ENCODE measurements at regions not wholly inside any gene's neighbourhood (a gene's known extent, or its start where the extent isn't known, plus 50 kb on each side); places are given as distances from the start of the nearest gene placed in this dataset.

DNA sequence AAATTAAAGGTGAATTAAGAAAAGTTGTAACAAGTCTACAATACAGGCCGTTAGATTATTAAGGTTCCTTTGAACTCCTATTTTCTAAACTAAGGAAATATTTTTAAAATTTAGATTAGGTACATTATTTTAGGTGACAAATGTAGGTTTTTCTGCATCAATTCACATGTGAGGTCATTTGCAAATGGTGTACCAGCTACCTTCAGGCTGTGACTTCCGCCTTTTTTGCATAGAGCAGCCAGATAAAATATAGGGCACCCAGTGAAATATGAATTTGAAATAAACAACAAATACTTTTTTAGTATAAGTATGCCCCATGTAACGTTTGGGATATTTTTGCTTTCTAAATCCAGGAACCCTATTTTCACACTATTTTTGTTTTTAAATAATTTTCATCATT lies 544.0 kb downstream of the LMO4 start:
- no peak for DNase-seq (ENCODE audit: low read depth)

DNA sequence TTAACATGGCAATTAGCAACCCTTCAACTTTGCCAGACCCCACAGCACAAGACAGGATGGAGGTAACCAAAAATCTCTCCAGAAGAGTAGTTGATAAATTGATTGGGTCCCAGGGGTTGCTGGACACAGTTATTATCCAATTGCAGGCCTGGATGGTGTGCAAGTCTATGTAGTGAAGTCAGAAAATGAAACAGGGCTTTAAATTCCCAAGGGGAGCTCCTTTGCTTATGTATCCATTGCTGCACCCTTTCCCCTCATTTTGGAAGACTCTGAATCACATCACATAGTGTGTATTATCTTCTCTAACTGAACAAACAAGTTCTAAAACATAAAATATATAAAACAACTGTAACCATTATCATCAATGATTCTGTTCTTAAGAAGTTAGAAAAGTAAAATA lies 550.2 kb downstream of the LMO4 start:
- no peak for DNase-seq (ENCODE audit: low read depth)

DNA sequence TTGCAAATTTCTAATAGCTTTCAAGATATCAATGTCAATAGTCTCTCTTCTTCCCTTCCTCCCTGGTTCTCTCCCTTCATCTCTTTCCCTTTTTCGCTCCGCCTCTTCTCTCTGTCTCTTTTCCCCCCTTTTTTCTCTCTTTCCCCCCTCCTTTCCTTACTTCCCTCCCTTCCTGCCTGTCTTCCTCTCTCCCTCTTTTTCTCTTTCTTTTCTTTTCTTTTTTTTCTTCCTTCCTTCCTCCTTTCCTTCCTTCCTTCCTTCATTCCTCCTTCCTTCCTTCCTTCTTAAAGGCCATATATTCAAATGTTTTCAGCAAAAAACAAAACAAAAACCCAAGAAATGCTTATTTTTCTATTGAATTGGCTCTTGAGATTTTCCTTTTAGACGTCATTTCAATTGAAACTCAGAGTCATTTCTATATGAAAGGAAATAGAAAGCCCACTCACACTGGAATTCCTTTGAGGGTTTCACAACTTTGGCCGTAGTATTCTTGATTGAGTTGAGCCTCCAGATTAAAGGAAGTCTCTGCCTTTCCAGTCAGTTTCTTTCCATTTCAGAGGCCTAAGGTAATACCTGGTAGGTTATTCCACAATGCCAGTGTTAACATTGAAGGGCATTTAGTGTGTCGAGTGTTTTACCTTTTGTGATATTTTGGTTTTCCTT lies 551.5 kb downstream of the LMO4 start:
- no peak for DNase-seq (ENCODE audit: low read depth)

DNA sequence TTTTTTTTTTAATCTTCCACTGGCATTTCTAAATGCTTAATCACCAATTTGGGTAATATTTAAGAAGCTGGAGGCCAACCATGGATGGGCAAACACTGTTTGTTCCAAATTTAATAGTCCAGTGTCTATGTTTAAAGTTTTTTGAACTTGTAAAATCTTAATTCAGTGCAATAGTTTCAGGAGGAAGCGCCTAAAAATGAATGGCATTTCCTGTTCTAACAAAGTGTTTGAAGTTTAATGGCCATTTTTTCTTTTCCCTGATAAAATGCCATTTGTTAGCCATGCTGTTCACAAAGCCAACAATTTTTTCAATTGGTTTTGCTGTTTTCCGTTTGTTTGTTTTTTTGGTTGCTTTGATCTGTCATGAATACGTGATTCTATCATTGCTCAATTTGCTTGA lies 552.1 kb downstream of the LMO4 start:
- DNase-seq (ENCODE audit: low read depth), result peak; percentile 40

DNA sequence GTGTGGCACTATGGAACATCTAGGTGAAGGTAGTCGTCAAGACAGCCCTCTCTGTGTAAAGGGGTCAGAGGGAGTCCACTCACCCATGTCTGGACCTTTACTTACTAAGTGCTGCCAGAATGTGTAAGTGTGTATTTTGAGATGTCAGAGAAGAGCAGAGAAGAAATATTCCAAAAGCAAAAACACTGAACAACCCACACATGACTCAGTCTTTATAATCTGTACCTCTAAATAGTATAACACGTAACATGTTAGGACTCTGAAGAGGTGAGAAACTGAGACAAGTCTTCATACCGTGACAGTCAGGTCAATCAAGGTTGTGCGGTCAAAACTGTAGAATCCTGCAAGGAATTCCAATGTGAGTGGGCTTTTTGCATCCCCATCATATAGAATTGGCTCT lies 555.2 kb downstream of the LMO4 start:
- DNase-seq (ENCODE audit: low read depth), result no peak

DNA sequence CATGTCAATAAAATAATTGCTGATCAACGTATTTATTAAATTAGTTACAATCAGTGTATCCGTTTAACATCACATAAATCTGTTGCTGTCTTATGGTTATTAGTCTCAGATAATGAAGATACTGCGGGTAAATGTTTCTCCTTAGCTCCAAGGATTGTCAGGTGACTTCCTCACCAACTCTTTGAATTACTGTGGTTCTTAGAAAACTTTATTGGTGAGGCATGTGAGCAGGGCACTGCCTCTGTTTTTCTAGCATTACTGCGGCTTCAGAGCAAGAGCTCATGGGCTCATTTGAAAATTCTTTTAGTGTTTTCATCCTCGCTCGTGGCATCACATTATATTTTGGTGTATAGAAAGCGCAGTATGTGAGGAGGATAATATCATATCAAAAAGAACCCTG lies 555.9 kb downstream of the LMO4 start:
- DNase-seq (ENCODE audit: low read depth), result no peak

DNA sequence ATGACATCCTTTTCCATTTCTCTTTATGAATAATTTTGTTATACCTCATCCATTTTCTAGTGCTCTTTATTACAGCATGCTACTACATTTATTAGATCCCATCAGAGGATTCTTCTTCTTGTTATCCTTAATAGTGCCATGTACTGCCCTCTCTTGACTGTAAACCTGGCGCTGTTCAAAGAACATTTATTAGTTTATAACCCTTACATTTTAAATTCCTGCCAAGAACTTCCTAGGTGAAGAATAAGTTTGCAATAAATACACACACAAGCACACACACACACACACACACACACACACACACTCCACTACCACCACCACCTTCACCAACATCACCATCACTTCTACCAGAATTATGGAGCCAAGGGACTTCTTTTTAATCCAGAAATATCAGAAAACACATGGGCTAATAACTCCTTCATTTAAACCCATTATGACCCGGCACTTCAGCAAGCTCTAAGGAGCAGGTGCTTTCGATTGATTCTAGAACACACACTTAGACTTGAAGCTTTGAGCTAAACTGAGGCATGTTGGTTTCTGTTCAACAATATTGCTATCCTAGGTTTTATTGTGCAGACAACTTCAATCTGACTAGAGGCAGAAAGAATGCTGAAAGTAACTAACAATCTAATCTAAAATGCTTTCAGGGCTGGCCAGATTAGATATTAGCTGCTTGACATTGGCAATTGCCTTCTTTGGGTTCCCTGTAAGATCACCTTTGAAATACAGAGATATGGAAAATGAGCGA lies 556.8 kb downstream of the LMO4 start:
- no peak for DNase-seq (ENCODE audit: low read depth)

DNA sequence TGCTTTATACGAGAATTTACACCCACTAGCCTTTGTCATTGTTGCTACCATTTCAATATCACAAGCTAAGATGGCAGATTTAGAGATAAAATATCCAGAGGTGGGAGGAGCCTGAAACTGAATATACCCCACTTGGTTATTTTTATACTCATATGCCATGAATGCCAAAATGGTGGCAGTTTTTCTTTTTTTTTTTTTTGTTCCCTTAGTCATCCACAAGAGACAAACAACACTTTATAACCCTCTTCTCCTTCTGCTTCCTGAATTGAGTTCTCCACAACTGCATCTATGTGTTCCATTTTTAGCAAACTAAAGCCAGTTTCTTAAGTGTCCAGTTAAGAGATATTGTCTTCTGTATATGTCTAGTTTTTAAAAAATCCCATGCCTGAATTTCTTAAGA lies 558.4 kb downstream of the LMO4 start:
- DNase-seq (ENCODE audit: low read depth), result no peak

DNA sequence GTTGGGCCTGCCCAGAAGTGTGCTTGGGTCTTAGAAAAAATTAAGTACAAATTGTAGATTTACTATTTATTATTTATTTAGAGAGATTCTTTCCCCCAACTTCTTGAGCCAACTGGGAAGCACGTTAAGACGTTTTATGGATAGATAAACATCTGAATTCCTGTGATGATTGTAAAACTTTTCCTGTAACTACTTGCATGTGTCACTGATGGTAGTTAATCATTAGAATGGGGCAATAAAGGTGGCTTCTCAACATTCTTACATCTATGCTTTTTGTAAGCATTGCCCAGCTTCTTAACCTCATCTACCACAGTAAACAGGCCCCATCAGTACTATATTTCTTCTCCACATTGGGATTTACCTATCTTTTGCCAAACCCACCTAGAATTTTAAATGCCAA lies 559.8 kb downstream of the LMO4 start:
- DNase-seq (ENCODE audit: low read depth), result peak; percentile 45

DNA sequence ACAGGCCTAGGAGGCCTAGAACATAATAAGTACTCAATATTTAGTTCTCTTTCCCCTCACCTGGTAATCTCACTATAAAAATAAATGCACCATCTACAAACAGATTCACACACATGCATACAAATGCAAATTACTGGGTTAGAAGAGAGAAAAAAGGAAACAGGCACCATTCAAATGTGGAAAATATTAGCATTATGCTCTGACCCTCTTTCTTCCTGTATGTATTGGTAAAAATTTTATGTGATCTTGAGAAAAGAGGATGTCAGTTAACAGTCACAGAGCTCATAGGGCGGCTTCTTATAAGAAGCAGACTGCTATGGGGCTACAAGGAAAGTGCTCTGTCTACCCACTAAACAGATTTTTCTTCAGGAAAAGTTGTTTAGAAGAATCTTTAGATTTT lies 565.4 kb downstream of the LMO4 start:
- DNase-seq (ENCODE audit: low read depth), result no peak

DNA sequence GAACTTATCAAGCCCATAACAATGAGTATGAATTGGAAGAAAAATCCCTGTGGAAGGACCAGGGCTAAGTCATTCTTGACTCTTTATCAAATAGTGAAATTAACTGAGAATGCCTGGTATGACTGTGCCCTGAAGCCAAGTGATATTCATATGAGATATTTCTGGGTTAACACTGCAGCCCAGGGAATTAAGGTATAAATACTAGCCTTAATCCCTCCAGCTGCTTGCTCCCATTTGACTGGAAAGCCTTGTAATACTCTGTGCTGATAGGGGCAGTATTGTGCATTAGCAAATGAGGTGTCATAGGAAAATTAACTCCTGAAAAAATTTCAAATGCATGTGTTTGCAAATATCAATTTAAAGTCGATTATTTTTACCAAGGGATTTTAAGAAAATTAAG lies 568.8 kb downstream of the LMO4 start:
- no peak for DNase-seq (ENCODE audit: low read depth)

DNA sequence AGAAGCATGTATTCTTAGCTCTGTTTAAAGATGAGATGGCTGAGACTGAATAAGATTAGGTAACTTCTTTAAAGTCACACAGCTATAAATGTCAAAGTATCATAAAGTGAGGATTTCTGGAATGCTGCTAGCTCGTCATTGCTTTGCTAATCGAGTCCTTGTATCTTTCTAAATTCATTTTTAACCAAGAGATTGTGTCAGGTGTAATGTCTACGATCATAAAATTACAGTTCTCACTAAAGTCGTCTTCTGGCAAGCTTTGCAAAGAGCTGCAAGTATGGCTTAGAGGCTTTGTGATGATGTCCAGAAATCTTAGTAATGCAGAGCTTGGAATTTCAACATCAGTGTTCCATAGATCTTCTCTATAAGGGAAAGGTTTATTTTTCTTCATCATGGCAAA lies 569.8 kb downstream of the LMO4 start:
- no peak for DNase-seq (ENCODE audit: low read depth)

DNA sequence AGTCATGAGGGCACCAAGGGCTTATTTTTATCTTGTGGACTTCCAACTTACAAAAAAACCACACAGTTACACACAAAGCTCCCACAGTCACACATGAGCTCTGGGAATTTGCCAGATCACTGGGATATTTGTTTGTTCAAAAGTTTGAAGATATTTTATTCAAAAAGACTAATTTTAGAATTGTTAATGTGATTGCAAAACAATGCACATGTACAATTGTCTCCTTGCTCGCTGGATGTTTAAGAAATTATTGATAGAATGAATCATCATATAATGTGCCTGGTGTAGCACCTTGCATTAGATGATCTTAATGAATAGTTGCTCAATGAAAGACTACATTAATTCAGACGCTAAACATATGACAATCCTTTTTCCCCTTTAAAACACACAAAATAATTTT lies 570.3 kb downstream of the LMO4 start:
- no peak for DNase-seq (ENCODE audit: low read depth)

DNA sequence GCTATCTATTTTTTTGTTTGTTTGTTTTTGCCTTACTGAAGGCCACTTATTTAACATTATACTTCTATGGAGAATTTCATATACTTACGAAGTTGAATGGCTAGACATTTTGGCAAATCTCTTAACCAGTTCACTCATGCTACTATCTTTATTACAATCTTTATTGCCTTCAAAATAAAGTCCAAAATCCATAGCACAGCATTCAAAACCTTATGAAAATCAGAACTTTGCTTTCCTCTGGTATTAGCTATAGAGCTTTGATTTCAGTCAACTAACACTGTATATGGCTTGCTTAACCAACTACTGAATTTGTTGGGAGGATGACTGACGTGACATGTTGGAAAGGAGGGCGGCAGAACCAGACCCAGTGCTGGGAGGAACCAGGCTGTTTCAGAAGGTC lies 571.1 kb downstream of the LMO4 start:
- DNase-seq (ENCODE audit: low read depth), result no peak

DNA sequence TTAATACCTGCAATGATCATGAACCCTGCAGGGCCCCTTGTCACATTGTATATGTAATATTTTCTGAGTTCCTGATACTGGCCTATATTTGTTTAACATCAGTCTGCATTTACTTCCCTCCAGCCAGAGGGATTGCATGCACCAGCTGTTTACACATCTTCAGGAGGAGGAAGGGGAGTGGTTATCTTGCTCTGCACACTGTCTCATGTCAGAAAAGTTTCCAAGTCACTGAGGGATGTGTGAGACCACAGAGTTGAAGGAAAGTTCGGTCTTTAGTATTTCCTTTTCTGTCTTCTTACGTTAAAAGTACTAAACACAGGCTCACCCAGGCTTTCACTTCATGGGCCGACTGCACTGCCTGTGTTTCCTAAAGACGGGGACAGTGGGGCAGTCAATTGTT lies 574.1 kb downstream of the LMO4 start:
- DNase-seq (ENCODE audit: low read depth), result no peak

DNA sequence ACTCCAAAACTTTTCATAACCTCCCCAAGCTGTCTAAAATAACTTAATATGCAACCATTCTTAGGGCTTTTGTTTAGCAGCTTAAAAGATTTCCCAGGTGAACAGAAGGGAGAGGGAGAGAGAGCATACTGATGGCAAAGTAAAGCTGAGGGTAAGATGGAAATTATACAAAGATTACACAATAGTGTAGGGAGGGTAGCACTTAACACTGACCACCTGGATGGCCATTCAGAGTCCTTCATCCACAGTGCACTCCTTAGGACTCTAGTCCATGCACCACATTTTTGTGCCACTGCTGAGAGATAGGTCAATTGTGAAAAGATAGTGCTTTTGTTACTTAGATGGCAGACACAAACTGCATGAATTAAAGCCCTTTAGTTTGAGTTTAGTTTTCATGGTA lies 574.6 kb downstream of the LMO4 start:
- no peak for DNase-seq (ENCODE audit: low read depth)

DNA sequence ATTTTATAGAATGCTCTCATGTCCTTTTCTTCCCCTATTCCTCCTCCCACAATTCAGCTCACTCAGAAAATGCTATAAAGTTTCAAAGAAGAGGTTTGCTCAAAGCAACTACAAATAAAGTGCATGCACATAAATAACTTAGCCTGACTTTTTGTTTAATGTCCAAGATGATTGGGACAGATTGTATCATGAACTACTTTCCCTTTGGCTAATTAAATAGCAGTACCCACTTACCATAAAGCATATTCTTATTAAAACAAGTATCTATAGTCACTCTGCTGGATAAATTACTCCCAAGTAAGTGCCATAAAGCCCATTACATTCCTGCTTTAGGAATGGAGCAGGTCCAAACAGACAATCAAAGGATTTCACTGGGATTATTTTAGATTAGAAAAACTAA lies 576.0 kb downstream of the LMO4 start:
- no peak for DNase-seq (ENCODE audit: low read depth)

DNA sequence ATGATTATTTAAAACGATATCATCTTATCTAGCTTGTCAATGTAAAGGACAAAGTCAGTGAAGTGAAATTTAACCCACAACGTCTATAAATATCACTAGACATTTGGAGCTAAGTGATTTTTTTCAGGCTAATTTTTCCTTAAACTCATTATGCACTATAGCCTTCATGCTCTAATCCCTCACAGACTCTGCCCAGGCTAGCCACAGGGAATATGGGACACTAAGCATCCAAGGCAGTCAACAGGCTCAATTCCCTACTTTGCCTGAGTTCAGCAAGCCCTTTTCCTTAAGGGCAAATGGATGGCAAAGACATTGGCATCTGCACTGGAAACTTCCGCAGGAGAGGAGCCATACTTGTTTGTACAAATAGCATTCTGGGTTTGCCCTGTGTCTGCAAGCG lies 577.0 kb downstream of the LMO4 start:
- DNase-seq (ENCODE audit: low read depth), result no peak

DNA sequence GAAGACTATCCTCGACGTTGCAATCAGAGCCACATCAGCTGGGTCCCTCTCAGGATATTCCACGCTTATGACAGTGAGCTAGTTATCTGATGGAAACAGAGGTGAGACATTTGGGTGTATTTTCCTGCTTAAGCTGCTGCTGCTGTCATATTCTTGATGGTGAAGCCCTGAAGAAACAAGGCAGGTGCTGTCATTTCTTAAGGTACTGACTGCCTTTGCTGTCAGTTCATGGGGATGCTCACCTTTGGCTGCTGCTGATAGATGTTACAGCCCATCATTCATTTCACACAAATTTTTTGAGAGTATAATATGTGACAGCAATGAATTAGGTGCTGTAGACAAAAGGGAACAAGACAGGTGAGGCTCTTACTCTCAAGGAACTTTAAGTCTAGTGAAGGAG lies 577.4 kb downstream of the LMO4 start:
- DNase-seq (ENCODE audit: low read depth), result no peak

DNA sequence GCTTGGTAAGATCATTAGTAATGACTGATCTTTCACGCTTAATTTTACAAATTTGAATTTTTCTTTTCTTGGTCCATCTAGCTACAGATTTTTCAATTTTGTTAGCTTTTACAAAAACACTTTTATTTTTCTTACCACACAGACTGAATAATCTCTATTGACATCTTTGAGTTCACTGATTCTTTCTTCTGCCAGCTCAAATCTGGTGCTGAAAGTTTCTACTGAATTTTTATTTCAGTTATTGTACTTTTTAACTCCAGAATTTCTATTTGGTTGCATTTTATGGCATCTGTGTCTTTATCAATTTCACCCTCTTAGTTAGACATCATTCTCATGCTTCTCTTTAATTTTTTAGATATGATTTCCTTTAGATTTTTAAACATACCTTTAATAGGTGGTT lies 584.7 kb downstream of the LMO4 start:
- no peak for DNase-seq (ENCODE audit: low read depth)

DNA sequence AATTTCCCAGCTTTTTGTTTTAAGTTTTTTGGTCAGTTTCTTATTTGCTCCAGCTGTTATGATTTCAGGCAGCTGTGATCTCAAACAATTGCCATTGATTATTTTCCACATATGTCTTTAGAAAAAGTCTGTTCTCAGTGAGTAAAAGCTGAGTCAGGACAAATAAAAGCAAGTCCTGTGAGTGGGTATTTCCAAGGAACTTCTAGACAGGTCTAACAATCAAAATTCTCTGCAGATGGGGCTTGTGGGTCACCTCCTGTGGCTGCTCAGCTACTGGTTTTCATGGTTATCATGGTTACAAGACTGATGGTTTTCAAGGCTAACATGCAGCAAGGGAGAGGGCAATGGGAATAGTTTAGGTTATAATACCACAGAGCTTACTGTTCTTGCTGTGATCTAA lies 585.7 kb downstream of the LMO4 start:
- no peak for DNase-seq (ENCODE audit: low read depth)

DNA sequence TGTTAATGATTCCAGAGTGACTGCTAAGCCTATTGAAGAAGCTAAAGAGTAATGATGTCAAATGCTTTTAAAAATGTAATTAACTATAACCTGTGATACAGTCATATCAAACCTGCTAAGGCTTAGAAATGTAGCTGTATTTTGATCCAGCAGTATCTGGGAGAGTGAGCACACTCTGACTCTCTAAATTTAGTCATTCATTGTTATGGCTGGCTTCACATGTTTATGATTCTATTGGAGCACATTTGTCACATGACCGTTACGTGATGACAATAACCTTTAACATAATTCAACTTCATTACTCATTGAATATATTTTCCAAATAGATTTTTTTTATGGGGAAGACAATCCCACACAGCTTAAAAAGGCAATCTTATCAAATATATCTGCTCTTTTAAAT lies 587.1 kb downstream of the LMO4 start:
- DNase-seq (ENCODE audit: low read depth), result peak; percentile 4

DNA sequence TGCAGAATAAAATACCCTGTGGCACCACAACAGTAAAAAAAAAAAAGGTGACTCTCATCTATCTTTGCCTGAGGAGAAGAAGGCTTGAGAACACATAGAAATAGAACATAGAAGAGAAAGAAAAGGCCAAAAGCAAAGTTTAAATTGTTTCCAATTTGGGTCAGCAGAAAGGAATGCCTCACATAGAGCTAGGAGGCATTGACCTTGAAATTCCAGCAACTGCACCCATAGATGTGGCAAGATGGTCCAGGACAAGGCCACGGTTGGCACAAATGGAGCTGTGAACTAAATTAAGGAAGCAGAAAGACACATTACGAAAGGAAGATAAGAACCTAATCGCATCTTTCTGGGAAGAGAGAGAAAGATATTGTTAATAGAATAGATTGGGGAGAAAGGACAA lies 588.3 kb downstream of the LMO4 start:
- DNase-seq (ENCODE audit: low read depth), result peak; percentile 10

DNA sequence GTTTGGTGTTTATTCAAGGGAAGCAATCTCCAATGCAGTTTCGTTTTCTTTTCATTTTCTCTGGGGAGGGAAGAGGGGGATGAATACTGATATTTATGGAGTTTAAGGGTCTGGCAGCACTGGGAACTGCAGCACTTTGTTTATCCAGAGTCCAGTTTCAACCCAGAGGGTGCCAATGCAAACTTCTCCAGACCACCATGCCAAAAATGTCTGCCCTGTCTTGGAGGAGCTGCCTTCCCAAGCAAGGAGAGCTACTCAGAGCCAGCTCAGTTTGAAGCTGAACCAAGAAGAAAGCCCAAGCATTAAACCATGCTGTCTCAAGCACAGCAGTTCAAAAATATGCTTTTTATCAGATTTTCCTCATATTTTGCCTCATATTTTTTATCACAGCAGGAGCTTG lies 589.7 kb downstream of the LMO4 start:
- no peak for DNase-seq (ENCODE audit: low read depth)
